WTC11 (cell line): ENCODE measurements at regions not wholly inside any gene's neighbourhood (a gene's known extent, or its start where the extent isn't known, plus 50 kb on each side); places are given as distances from the start of the nearest gene placed in this dataset.

Experiments used
- ATAC-seq: fragments of 200-7000 bp; cut with Tn5 transposase; 2 replicates; pipeline ENCODE4 v1.10.0; 2021; ENCODE audit warnings: mild to moderate bottlenecking, moderate library complexity
- CTCF ChIA-PET: fragments of 300-600 bp; sonication (Branson Sonifier 250); formaldehyde crosslinking; loops from one replicate; lab custom pipeline; 2021; ENCODE audit warnings: antibody characterized with exemption; lab: Charles Lee
- POLR2A ChIA-PET: fragments of 350-600 bp; sonication (Branson Sonifier 250); formaldehyde crosslinking; loops from one replicate; lab custom pipeline; 2021; ENCODE audit warnings: antibody characterized with exemption; lab: Charles Lee
- DNase-seq: peaks from one replicate; pipeline ENCODE4 v3.0.0; 2021; ENCODE audit warnings: low spot score
- H3K27ac Mint-ChIP-seq: 2 replicates; pipeline ENCODE4 v1.8.0; 2021; ENCODE audit warnings: mixed read lengths
- H3K27me3 Mint-ChIP-seq: 2 replicates; pipeline ENCODE4 v1.8.0; 2021; ENCODE audit warnings: low read depth, mild to moderate bottlenecking, moderate library complexity, mixed read lengths
- H3K36me3 Mint-ChIP-seq: 2 replicates; pipeline ENCODE4 v1.8.0; 2021; ENCODE audit warnings: mixed read lengths
- H3K4me1 Mint-ChIP-seq: 2 replicates; pipeline ENCODE4 v1.8.0; 2022; ENCODE audit warnings: mixed read lengths
- H3K4me3 Mint-ChIP-seq: 2 replicates; pipeline ENCODE4 v1.8.0; 2021; ENCODE audit warnings: mild to moderate bottlenecking, moderate library complexity, mixed read lengths
- H3K9me3 Mint-ChIP-seq: 2 replicates; pipeline ENCODE4 v1.8.0; 2021; ENCODE audit warnings: mixed read lengths
- ATF1 ChIP-seq: sonication (generic); formaldehyde crosslinking; IDR thresholded peaks from 2 replicates; pipeline ENCODE4 v1.8.1; 2023; ENCODE audit warnings: mild to moderate bottlenecking, moderate library complexity, missing genetic modification reagents
- CDX4 ChIP-seq: fragments of 250-450 bp; sonication (Bioruptor Pico); IDR thresholded peaks from 2 replicates; pipeline ENCODE4 v1.9.0; 2021; ENCODE audit warnings: moderate library complexity, mild to moderate bottlenecking, inconsistent platforms, borderline replicate concordance
- E2F4 ChIP-seq: sonication (generic); formaldehyde crosslinking; IDR thresholded peaks from 2 replicates; pipeline ENCODE4 v1.8.1; 2022; ENCODE audit warnings: low read depth, mild to moderate bottlenecking, moderate library complexity, missing genetic modification reagents, borderline replicate concordance
- ELF4 ChIP-seq: sonication (generic); formaldehyde crosslinking; IDR thresholded peaks from 2 replicates; pipeline ENCODE4 v1.8.1; 2022; ENCODE audit warnings: low read depth, mild to moderate bottlenecking, moderate library complexity, missing genetic modification reagents
- ERG ChIP-seq: fragments of 250-450 bp; sonication (Bioruptor Pico); IDR thresholded peaks from 2 replicates; pipeline ENCODE4 v1.8.0; 2021; ENCODE audit warnings: mild to moderate bottlenecking
- GTF2I ChIP-seq: fragments of 250-450 bp; sonication (Bioruptor Pico); conservative IDR thresholded peaks from 2 replicates; pipeline ENCODE4 v1.4.0; 2021; ENCODE audit warnings: mild to moderate bottlenecking
- JAZF1 ChIP-seq: fragments of 250-450 bp; sonication (Bioruptor Pico); IDR thresholded peaks from 2 replicates; pipeline ENCODE4 v1.9.0; 2021; ENCODE audit warnings: moderate library complexity, mild to moderate bottlenecking, inconsistent platforms
- KAT7 ChIP-seq: sonication (generic); formaldehyde crosslinking; IDR thresholded peaks from 2 replicates; pipeline ENCODE4 v1.8.1; 2023; ENCODE audit warnings: missing genetic modification reagents, mild to moderate bottlenecking, borderline replicate concordance
- PREB ChIP-seq: sonication (generic); formaldehyde crosslinking; IDR thresholded peaks from 2 replicates; pipeline ENCODE4 v1.8.1; 2022; ENCODE audit warnings: mild to moderate bottlenecking, missing genetic modification reagents, moderate library complexity, borderline replicate concordance
- SOX15 ChIP-seq: fragments of 250-450 bp; sonication (Bioruptor Pico); IDR thresholded peaks from 2 replicates; pipeline ENCODE4 v1.9.0; 2021; ENCODE audit warnings: mild to moderate bottlenecking
- TF ChIP-seq, protein P1 (sequence below): sonication (generic); formaldehyde crosslinking; IDR thresholded peaks from 2 replicates; pipeline ENCODE4 v1.8.1; 2022; ENCODE audit warnings: missing genetic modification reagents, borderline replicate concordance
- TF ChIP-seq, protein P2 (sequence below): sonication (generic); formaldehyde crosslinking; IDR thresholded peaks from 2 replicates; pipeline ENCODE4 v1.8.1; 2023; ENCODE audit warnings: mild to moderate bottlenecking, missing genetic modification reagents, moderate library complexity
- TF ChIP-seq, protein P3 (sequence below): sonication (generic); formaldehyde crosslinking; IDR thresholded peaks from 2 replicates; pipeline ENCODE4 v1.8.0; 2022; ENCODE audit warnings: missing genetic modification reagents
- TF ChIP-seq, protein P4 (sequence below): sonication (generic); formaldehyde crosslinking; IDR thresholded peaks from 2 replicates; pipeline ENCODE4 v1.8.1; 2023; ENCODE audit warnings: mild to moderate bottlenecking, missing genetic modification reagents
- TF ChIP-seq, protein P5 (sequence below): sonication (generic); formaldehyde crosslinking; IDR thresholded peaks from 2 replicates; pipeline ENCODE4 v1.8.0; 2023; ENCODE audit warnings: mild to moderate bottlenecking, missing genetic modification reagents
- TF ChIP-seq, protein P6 (sequence below): sonication (generic); formaldehyde crosslinking; IDR thresholded peaks from 2 replicates; pipeline ENCODE4 v1.8.0; 2023; ENCODE audit warnings: missing genetic modification reagents, mild to moderate bottlenecking, borderline replicate concordance

GRCh38 chr18:11323359-11323819 lies 174.0 kb upstream of the PIEZO2 start:
- H3K9me3 Mint-ChIP-seq = 0 out of 2 replicates have a peak, but pooled peaks cover 5% of the 10 kb centered on the region
- no peak for DNase-seq
- H3K27ac Mint-ChIP-seq = no peak overlapping the region
- no peaks in the 10 kb centered on the region for H3K27me3 Mint-ChIP-seq
- ATAC-seq = no peak
- POLR2A ChIA-PET = no interaction called here
- no peaks in the 10 kb centered on the region for H3K36me3 Mint-ChIP-seq
- CTCF ChIA-PET = no interaction called here
- H3K4me1 Mint-ChIP-seq = no peaks in the 10 kb centered on the region
- no peak overlapping the region for H3K4me3 Mint-ChIP-seq
- TF ChIP-seq ERG (CRISPR knock-in tag) (no peak), GTF2I (CRISPR knock-in tag) (no peak), ATF1 (no peak), CDX4 (no peak), ELF4 (CRISPR knock-in tag) (no peak), KAT7 (no peak), JAZF1 (CRISPR knock-in tag) (no peak), SOX15 (CRISPR knock-in tag) (no peak), E2F4 (no peak), PREB (CRISPR knock-in tag) (no peak)
- TF ChIP-seq, protein P1, sequence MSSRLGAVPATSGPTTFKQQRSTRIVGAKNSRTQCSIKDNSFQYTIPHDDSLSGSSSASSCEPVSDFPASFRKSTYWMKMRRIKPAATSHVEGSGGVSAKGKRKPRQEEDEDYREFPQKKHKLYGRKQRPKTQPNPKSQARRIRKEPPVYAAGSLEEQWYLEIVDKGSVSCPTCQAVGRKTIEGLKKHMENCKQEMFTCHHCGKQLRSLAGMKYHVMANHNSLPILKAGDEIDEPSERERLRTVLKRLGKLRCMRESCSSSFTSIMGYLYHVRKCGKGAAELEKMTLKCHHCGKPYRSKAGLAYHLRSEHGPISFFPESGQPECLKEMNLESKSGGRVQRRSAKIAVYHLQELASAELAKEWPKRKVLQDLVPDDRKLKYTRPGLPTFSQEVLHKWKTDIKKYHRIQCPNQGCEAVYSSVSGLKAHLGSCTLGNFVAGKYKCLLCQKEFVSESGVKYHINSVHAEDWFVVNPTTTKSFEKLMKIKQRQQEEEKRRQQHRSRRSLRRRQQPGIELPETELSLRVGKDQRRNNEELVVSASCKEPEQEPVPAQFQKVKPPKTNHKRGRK (CRISPR knock-in tag) = no peak
- TF ChIP-seq, protein P2, sequence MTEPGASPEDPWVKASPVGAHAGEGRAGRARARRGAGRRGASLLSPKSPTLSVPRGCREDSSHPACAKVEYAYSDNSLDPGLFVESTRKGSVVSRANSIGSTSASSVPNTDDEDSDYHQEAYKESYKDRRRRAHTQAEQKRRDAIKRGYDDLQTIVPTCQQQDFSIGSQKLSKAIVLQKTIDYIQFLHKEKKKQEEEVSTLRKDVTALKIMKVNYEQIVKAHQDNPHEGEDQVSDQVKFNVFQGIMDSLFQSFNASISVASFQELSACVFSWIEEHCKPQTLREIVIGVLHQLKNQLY = no peak
- TF ChIP-seq, protein P3, sequence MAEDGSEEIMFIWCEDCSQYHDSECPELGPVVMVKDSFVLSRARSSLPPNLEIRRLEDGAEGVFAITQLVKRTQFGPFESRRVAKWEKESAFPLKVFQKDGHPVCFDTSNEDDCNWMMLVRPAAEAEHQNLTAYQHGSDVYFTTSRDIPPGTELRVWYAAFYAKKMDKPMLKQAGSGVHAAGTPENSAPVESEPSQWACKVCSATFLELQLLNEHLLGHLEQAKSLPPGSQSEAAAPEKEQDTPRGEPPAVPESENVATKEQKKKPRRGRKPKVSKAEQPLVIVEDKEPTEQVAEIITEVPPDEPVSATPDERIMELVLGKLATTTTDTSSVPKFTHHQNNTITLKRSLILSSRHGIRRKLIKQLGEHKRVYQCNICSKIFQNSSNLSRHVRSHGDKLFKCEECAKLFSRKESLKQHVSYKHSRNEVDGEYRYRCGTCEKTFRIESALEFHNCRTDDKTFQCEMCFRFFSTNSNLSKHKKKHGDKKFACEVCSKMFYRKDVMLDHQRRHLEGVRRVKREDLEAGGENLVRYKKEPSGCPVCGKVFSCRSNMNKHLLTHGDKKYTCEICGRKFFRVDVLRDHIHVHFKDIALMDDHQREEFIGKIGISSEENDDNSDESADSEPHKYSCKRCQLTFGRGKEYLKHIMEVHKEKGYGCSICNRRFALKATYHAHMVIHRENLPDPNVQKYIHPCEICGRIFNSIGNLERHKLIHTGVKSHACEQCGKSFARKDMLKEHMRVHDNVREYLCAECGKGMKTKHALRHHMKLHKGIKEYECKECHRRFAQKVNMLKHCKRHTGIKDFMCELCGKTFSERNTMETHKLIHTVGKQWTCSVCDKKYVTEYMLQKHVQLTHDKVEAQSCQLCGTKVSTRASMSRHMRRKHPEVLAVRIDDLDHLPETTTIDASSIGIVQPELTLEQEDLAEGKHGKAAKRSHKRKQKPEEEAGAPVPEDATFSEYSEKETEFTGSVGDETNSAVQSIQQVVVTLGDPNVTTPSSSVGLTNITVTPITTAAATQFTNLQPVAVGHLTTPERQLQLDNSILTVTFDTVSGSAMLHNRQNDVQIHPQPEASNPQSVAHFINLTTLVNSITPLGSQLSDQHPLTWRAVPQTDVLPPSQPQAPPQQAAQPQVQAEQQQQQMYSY (CRISPR knock-in tag) = no peak
- TF ChIP-seq, protein P4, sequence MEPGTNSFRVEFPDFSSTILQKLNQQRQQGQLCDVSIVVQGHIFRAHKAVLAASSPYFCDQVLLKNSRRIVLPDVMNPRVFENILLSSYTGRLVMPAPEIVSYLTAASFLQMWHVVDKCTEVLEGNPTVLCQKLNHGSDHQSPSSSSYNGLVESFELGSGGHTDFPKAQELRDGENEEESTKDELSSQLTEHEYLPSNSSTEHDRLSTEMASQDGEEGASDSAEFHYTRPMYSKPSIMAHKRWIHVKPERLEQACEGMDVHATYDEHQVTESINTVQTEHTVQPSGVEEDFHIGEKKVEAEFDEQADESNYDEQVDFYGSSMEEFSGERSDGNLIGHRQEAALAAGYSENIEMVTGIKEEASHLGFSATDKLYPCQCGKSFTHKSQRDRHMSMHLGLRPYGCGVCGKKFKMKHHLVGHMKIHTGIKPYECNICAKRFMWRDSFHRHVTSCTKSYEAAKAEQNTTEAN (CRISPR knock-in tag) = no peak
- TF ChIP-seq, protein P5, sequence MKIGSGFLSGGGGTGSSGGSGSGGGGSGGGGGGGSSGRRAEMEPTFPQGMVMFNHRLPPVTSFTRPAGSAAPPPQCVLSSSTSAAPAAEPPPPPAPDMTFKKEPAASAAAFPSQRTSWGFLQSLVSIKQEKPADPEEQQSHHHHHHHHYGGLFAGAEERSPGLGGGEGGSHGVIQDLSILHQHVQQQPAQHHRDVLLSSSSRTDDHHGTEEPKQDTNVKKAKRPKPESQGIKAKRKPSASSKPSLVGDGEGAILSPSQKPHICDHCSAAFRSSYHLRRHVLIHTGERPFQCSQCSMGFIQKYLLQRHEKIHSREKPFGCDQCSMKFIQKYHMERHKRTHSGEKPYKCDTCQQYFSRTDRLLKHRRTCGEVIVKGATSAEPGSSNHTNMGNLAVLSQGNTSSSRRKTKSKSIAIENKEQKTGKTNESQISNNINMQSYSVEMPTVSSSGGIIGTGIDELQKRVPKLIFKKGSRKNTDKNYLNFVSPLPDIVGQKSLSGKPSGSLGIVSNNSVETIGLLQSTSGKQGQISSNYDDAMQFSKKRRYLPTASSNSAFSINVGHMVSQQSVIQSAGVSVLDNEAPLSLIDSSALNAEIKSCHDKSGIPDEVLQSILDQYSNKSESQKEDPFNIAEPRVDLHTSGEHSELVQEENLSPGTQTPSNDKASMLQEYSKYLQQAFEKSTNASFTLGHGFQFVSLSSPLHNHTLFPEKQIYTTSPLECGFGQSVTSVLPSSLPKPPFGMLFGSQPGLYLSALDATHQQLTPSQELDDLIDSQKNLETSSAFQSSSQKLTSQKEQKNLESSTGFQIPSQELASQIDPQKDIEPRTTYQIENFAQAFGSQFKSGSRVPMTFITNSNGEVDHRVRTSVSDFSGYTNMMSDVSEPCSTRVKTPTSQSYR (CRISPR knock-in tag) = no peak
- TF ChIP-seq, protein P6, sequence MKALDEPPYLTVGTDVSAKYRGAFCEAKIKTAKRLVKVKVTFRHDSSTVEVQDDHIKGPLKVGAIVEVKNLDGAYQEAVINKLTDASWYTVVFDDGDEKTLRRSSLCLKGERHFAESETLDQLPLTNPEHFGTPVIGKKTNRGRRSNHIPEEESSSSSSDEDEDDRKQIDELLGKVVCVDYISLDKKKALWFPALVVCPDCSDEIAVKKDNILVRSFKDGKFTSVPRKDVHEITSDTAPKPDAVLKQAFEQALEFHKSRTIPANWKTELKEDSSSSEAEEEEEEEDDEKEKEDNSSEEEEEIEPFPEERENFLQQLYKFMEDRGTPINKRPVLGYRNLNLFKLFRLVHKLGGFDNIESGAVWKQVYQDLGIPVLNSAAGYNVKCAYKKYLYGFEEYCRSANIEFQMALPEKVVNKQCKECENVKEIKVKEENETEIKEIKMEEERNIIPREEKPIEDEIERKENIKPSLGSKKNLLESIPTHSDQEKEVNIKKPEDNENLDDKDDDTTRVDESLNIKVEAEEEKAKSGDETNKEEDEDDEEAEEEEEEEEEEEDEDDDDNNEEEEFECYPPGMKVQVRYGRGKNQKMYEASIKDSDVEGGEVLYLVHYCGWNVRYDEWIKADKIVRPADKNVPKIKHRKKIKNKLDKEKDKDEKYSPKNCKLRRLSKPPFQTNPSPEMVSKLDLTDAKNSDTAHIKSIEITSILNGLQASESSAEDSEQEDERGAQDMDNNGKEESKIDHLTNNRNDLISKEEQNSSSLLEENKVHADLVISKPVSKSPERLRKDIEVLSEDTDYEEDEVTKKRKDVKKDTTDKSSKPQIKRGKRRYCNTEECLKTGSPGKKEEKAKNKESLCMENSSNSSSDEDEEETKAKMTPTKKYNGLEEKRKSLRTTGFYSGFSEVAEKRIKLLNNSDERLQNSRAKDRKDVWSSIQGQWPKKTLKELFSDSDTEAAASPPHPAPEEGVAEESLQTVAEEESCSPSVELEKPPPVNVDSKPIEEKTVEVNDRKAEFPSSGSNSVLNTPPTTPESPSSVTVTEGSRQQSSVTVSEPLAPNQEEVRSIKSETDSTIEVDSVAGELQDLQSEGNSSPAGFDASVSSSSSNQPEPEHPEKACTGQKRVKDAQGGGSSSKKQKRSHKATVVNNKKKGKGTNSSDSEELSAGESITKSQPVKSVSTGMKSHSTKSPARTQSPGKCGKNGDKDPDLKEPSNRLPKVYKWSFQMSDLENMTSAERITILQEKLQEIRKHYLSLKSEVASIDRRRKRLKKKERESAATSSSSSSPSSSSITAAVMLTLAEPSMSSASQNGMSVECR (CRISPR knock-in tag) = no peak
